A549 (cell line): ENCODE measurements at regions not wholly inside any gene's neighbourhood (a gene's known extent, or its start where the extent isn't known, plus 50 kb on each side); places are given as distances from the start of the nearest gene placed in this dataset.

Experiments
- ATAC-seq, 2 experiments: fragments of 200-7000 bp in 1 of 2; fragments of >200 bp in 1 of 2; cut with Nextera tagmentation in 1 of 2; cut with Tn5 transposase in 1 of 2; 3 replicates each; pipeline versions ENCODE4 v1.8.0 to v1.9.1; 2018 to 2020; ENCODE audit warnings: mild to moderate bottlenecking in 1 of 2, moderate library complexity in 1 of 2
- CTCF ChIA-PET: fragments of 300-600 bp; sonication (Branson Sonifier 250); formaldehyde crosslinking; extraction: SDS; loops from one replicate; lab custom pipeline; 2021; ENCODE audit warnings: antibody characterized with exemption, inconsistent platforms; lab: Yijun Ruan, JAX
- POLR2A ChIA-PET: fragments of 350-600 bp; formaldehyde crosslinking; extraction: SDS; loops from one replicate; lab custom pipeline; 2021; ENCODE audit warnings: antibody characterized with exemption, inconsistent platforms; lab: Yijun Ruan, JAX
- DNase-seq, 2 experiments: peaks; one replicate each; pipeline versions ENCODE4 v3.0.0 to v3.0.0-alpha.2; 2011 to 2016; ENCODE audit warnings: low read depth in 1 of 2, low spot score in 1 of 2
- FAIRE-seq: peaks from 2 replicates; lab custom pipeline; 2011; peaks lifted over from hg19 to GRCh38; lab: Jason Lieb, UNC
- H3K27ac ChIP-seq, 2 experiments: fragments of >200 bp; sonication (Bioruptor Twin); formaldehyde crosslinking; 3 replicates each; pipeline ENCODE4 v1.5.1; 2016 to 2017
- H3K4me1 ChIP-seq: fragments of >200 bp; sonication (Bioruptor Twin); formaldehyde crosslinking; 3 replicates; pipeline ENCODE4 v1.6.1; 2016
- H3K4me2 ChIP-seq: fragments of >200 bp; sonication (Bioruptor Twin); formaldehyde crosslinking; 3 replicates; pipeline ENCODE4 v1.6.1; 2016
- H3K4me3 ChIP-seq: fragments of >200 bp; sonication (Bioruptor Twin); formaldehyde crosslinking; 3 replicates; pipeline ENCODE4 v1.5.1; 2016
- H3K9me3 ChIP-seq: fragments of >200 bp; sonication (Bioruptor Twin); formaldehyde crosslinking; 3 replicates; pipeline ENCODE4 v1.6.1; 2016
- CBX8 ChIP-seq: fragments of 200-600 bp; sonication (generic); IDR thresholded peaks from 2 replicates; pipeline ENCODE4 v1.6.1; 2016
- CEBPB ChIP-seq, 2 experiments: fragments of >200 bp in 1 of 2; sonication (Bioruptor Twin) in 1 of 2; formaldehyde crosslinking in 1 of 2; IDR thresholded peaks; 2 replicates each; pipeline ENCODE4 v1.6.1; 2012 to 2016
- CHD2 ChIP-seq: fragments of 150-350 bp; IDR thresholded peaks from 2 replicates; pipeline ENCODE4 v1.6.1; 2014; ENCODE audit warnings: low read length; ENCODE audit not compliant: partially characterized antibody
- EHF ChIP-seq: fragments of 250-450 bp; sonication (Bioruptor Pico); IDR thresholded peaks from 2 replicates; pipeline ENCODE4 v1.5.0; 2020; ENCODE audit warnings: mild to moderate bottlenecking
- ESRRA ChIP-seq: fragments of 150-350 bp; IDR thresholded peaks from 2 replicates; pipeline ENCODE4 v1.6.1; 2014; ENCODE audit warnings: mild to moderate bottlenecking, low read length, borderline replicate concordance
- FOSB ChIP-seq: fragments of 250-450 bp; sonication (Bioruptor Pico); IDR thresholded peaks from 2 replicates; pipeline ENCODE4 v1.5.0; 2020; ENCODE audit warnings: mild to moderate bottlenecking, moderate library complexity
- GATA3 ChIP-seq: IDR thresholded peaks from 2 replicates; pipeline ENCODE4 v1.6.1; 2012; ENCODE audit warnings: borderline replicate concordance
- HOXB5 ChIP-seq: fragments of 250-450 bp; sonication (Bioruptor Pico); IDR thresholded peaks from 2 replicates; pipeline ENCODE4 v1.5.0; 2020; ENCODE audit warnings: mild to moderate bottlenecking, moderate library complexity
- KDM5A ChIP-seq: fragments of 200-600 bp; sonication (generic); IDR thresholded peaks from 2 replicates; pipeline ENCODE4 v1.6.1; 2016; ENCODE audit warnings: antibody characterized with exemption, mild to moderate bottlenecking
- NPAS2 ChIP-seq: fragments of 250-450 bp; sonication (Bioruptor Pico); IDR thresholded peaks from 2 replicates; pipeline ENCODE4 v1.8.0; 2022; ENCODE audit warnings: mild to moderate bottlenecking, moderate library complexity, borderline replicate concordance
- NR3C1 ChIP-seq: fragments of >200 bp; sonication (Bioruptor Twin); formaldehyde crosslinking; IDR thresholded peaks from 3 replicates; pipeline ENCODE4 v1.6.1; 2017
- PHF8 ChIP-seq: fragments of 200-600 bp; sonication (generic); IDR thresholded peaks from 2 replicates; pipeline ENCODE4 v1.6.1; 2016; ENCODE audit warnings: low read depth, mild to moderate bottlenecking, antibody characterized with exemption, moderate library complexity, borderline replicate concordance
- POLR2AphosphoS2 ChIP-seq: conservative IDR thresholded peaks from 2 replicates; pipeline ENCODE4 v1.6.1; 2012; ENCODE audit warnings: low read length, improper control_type of control experiment, inconsistent platforms
- RCOR1 ChIP-seq: fragments of 150-350 bp; IDR thresholded peaks from 2 replicates; pipeline ENCODE4 v1.6.1; 2014; ENCODE audit warnings: antibody characterized with exemption, low read length, low read depth
- RNF2 ChIP-seq: fragments of 200-600 bp; sonication (generic); IDR thresholded peaks from 2 replicates; pipeline ENCODE4 v1.6.1; 2016; ENCODE audit warnings: low read depth, mild to moderate bottlenecking, antibody characterized with exemption, moderate library complexity, borderline replicate concordance
- SMC3 ChIP-seq: fragments of >200 bp; sonication (Bioruptor Twin); formaldehyde crosslinking; IDR thresholded peaks from 3 replicates; pipeline ENCODE4 v1.6.1; 2018; ENCODE audit warnings: inconsistent platforms
- TFCP2L1 ChIP-seq: fragments of 250-450 bp; sonication (Bioruptor Pico); IDR thresholded peaks from 2 replicates; pipeline ENCODE4 v1.5.0; 2021; ENCODE audit warnings: mild to moderate bottlenecking
- TP53 ChIP-seq: fragments of 250-450 bp; sonication (Bioruptor Pico); IDR thresholded peaks from 2 replicates; pipeline ENCODE4 v1.5.0; 2021; ENCODE audit warnings: mild to moderate bottlenecking, moderate library complexity
- ZC3H11A ChIP-seq: fragments of 450-650 bp; IDR thresholded peaks from 2 replicates; pipeline ENCODE4 v1.6.1; 2014; ENCODE audit warnings: antibody characterized with exemption, mild to moderate bottlenecking
- ZNF302 ChIP-seq: fragments of 250-450 bp; sonication (Bioruptor Pico); IDR thresholded peaks from 2 replicates; pipeline ENCODE4 v1.9.0; 2021; ENCODE audit warnings: inconsistent platforms, mild to moderate bottlenecking, moderate library complexity
- ZSCAN20 ChIP-seq: fragments of 250-450 bp; sonication (Bioruptor Pico); IDR thresholded peaks from 2 replicates; pipeline ENCODE4 v1.8.0; 2022; ENCODE audit warnings: mild to moderate bottlenecking, moderate library complexity
- WGBS: methylation state at CpG from one replicate; pipeline ENCODE4 v1.1.6; 2017; ENCODE audit errors: missing lambda C conversion rate; 5-methylcytosine and 5-hydroxymethylcytosine counted together
- TF ChIP-seq, protein P1 (sequence below): IDR thresholded peaks from 2 replicates; pipeline ENCODE4 v1.6.1; 2012; ENCODE audit warnings: low read depth, borderline replicate concordance
- TF ChIP-seq, protein P2 (sequence below): IDR thresholded peaks from 2 replicates; pipeline ENCODE4 v1.6.1; 2012

- peaks cover 2% of the 10 kb centered on the region; the same call in 2 of the 3 replicates for H3K9me3 ChIP-seq
- CTCF ChIA-PET = interaction anchor here (0.9 to 1.3 kb wide), 3 partner anchors 9 to 23 kb away, joined by 3 to 4 read pairs (median 4); no protein-coding TSS in a partner anchor
- POLR2A ChIA-PET = no interaction called here
- no peak for DNase-seq
- 80% methylated on average over 10 of the region's 10 CpGs for WGBS
- H3K4me3 ChIP-seq = no peak overlapping the region
- no peaks in the 10 kb centered on the region for H3K4me1 ChIP-seq
- no peak for FAIRE-seq
- no peak for TF ChIP-seq TFCP2L1 (CRISPR knock-in tag)
- no peak for TF ChIP-seq KDM5A
- no peak for TF ChIP-seq CHD2
- TF ChIP-seq PHF8 = no peak
- no peak for TF ChIP-seq CEBPB (IDR thresholded peaks at IDR 0.05)
- ATAC-seq = no peak
- H3K27ac ChIP-seq = no peak overlapping the region
- no peak overlapping the region for H3K4me2 ChIP-seq
Measured at GRCh38 chr17:36875698-36876293, 61.5 kb upstream of the LHX1 start.

- 86% methylated on average over 4 of the region's 4 CpGs for WGBS
- Histone ChIP-seq H3K4me1 (no peaks in the 10 kb centered on the region), H3K4me2 (no peak overlapping the region), H3K4me3 (no peak overlapping the region), H3K27ac (no peak overlapping the region), H3K9me3 (peaks cover 13% of the 10 kb centered on the region)
- ChIA-PET CTCF (interaction anchor here (1.0 to 2.0 kb wide), 3 partner anchors 9 to 274 kb away, joined by 3 to 5 read pairs (median 3); no protein-coding TSS in a partner anchor), POLR2A (no interaction called here)
- no peak for FAIRE-seq
- TF ChIP-seq RNF2 (no peak), ESRRA (no peak), ZNF302 (CRISPR knock-in tag) (no peak), RCOR1 (no peak), HOXB5 (CRISPR knock-in tag) (no peak), ZC3H11A (no peak), NR3C1 (no peak), CBX8 (no peak), NPAS2 (CRISPR knock-in tag) (no peak)
- ATAC-seq = no peak
- DNase-seq = no peak
Measured at GRCh38 chr17:36876966-36877365, 60.3 kb upstream of the LHX1 start.

- no peak for FAIRE-seq
Measured at GRCh38 chr17:36877771-36878170, 59.5 kb upstream of the LHX1 start.

More at GRCh38 chr17:36877771-36878170, 59.5 kb upstream of the LHX1 start:
- no peak overlapping the region for H3K4me3 ChIP-seq
- WGBS = 49% methylated on average over 4 of the region's 4 CpGs
- H3K4me2 ChIP-seq = no peak overlapping the region
- ATAC-seq (peak in 1 of 2 experiments; percentile 44; a peak in 3 of 6 replicates), DNase-seq (no peak)
- TF ChIP-seq, protein P1, sequence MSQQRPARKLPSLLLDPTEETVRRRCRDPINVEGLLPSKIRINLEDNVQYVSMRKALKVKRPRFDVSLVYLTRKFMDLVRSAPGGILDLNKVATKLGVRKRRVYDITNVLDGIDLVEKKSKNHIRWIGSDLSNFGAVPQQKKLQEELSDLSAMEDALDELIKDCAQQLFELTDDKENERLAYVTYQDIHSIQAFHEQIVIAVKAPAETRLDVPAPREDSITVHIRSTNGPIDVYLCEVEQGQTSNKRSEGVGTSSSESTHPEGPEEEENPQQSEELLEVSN = no peak
- TF ChIP-seq, protein P2, sequence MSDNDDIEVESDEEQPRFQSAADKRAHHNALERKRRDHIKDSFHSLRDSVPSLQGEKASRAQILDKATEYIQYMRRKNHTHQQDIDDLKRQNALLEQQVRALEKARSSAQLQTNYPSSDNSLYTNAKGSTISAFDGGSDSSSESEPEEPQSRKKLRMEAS = no peak
- no peak for TF ChIP-seq NPAS2 (CRISPR knock-in tag)
- TF ChIP-seq ZSCAN20 = no peak
- no peak for TF ChIP-seq FOSB (CRISPR knock-in tag)
- no peak for TF ChIP-seq POLR2AphosphoS2
- no peak for TF ChIP-seq HOXB5 (CRISPR knock-in tag)
- TF ChIP-seq GATA3 = no peak
- no peak for TF ChIP-seq EHF (CRISPR knock-in tag)
- no peak for TF ChIP-seq RCOR1
- no peak for TF ChIP-seq TP53 (CRISPR knock-in tag)
- no peak for TF ChIP-seq SMC3
- H3K9me3 ChIP-seq = peaks cover 16% of the 10 kb centered on the region
- ChIA-PET POLR2A (interaction anchor here (0.6 kb wide), 1 partner anchor 333 kb away, joined by 3 read pairs; no protein-coding TSS in a partner anchor), CTCF (interaction anchor here (1.0 to 2.0 kb wide), 2 partner anchors 10 to 275 kb away, joined by 3 to 5 read pairs; no protein-coding TSS in a partner anchor)
- H3K4me1 ChIP-seq = no peaks in the 10 kb centered on the region
- H3K27ac ChIP-seq = peak overlapping the region in 1 of 2 experiments; percentile 40; a peak in 2 of 6 replicates
